MM.1S (cell line): ENCODE measurements at regions not wholly inside any gene's neighbourhood (a gene's known extent, or its start where the extent isn't known, plus 50 kb on each side); places are given as distances from the start of the nearest gene placed in this dataset.

ENCODE experiments used
- CTCF ChIP-seq: fragments of 300-600 bp; sonication (generic); IDR thresholded peaks from 2 replicates; pipeline ENCODE4 v1.5.1; 2016; ENCODE audit warnings: antibody characterized with exemption, low read length, mixed read lengths
- EZH2 ChIP-seq: fragments of 300-600 bp; sonication (generic); optimal IDR thresholded peaks from 2 replicates; pipeline ENCODE3; 2017; ENCODE audit warnings: low read depth, mild to moderate bottlenecking, antibody characterized with exemption, low read length, mixed read lengths
- EZH2phosphoT487 ChIP-seq: fragments of 300-600 bp; sonication (generic); IDR thresholded peaks from 2 replicates; pipeline ENCODE4 v1.6.1; 2018; ENCODE audit warnings: antibody characterized with exemption, low read length

- TF ChIP-seq CTCF (no peak), EZH2 (no peak), EZH2phosphoT487 (no peak)
Measured at GRCh38 chr2:119062179-119062578, 96.4 kb downstream of the C1QL2 start.
